22Rv1 (cell line): ENCODE measurements at regions not wholly inside any gene's neighbourhood (a gene's known extent, or its start where the extent isn't known, plus 50 kb on each side); places are given as distances from the start of the nearest gene placed in this dataset.

ENCODE experiments used
- H3K27ac ChIP-seq: fragments of 450-650 bp; 2 replicates; pipeline ENCODE4 v1.5.1; 2017
- ZFX ChIP-seq: fragments of 450-650 bp; IDR thresholded peaks from 2 replicates; pipeline ENCODE4 v1.6.1; 2017; ENCODE audit warnings: antibody characterized with exemption, borderline replicate concordance
- TF ChIP-seq, protein P1 (sequence below): fragments of 450-650 bp; IDR thresholded peaks from 2 replicates; pipeline ENCODE4 v1.5.1; 2017; ENCODE audit warnings: mild to moderate bottlenecking

DNA sequence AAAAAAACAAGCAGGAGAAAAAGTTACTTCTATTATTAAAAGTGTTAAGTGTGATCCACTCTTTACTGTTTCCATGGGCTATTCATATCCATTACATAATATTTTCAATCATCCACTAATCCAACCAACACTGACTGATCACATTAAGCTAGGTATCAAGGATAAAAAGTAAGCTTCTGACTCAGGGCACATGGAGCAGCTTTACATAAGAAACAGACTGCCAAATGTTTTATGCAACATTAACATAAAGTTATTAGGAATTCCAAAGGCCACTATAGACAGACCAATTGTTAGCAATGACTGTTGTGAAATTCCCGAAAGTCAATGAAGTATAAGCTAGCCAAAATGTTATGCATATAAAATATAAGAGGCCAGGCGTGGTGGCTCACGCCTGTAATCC is 277.6 kb downstream of the ZEB2 start:
- no peak for TF ChIP-seq ZFX
- TF ChIP-seq, protein P1, sequence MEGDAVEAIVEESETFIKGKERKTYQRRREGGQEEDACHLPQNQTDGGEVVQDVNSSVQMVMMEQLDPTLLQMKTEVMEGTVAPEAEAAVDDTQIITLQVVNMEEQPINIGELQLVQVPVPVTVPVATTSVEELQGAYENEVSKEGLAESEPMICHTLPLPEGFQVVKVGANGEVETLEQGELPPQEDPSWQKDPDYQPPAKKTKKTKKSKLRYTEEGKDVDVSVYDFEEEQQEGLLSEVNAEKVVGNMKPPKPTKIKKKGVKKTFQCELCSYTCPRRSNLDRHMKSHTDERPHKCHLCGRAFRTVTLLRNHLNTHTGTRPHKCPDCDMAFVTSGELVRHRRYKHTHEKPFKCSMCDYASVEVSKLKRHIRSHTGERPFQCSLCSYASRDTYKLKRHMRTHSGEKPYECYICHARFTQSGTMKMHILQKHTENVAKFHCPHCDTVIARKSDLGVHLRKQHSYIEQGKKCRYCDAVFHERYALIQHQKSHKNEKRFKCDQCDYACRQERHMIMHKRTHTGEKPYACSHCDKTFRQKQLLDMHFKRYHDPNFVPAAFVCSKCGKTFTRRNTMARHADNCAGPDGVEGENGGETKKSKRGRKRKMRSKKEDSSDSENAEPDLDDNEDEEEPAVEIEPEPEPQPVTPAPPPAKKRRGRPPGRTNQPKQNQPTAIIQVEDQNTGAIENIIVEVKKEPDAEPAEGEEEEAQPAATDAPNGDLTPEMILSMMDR: no peak
- H3K27ac ChIP-seq: no peak overlapping the region

DNA sequence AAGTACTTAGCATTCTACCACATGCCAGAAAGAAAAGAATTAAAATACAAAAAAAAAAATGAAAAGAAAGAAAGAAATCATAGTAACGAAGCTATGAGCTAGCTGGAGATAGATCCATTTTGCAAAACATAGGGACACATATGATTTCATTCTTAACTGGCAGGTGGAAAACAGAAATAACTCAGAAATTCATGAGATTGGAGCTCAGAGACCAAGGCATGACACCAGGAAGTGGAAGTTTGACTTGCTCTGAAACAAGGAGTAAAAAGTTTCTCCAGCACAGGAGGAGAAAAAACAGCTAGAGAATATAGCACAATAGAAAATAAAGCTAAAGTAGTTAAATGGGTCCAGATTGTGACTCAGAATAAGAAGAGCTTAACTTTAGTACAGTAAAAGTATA is 278.1 kb downstream of the ZEB2 start:
- H3K27ac ChIP-seq: no peak overlapping the region
- TF ChIP-seq, protein P1: no peak
- TF ChIP-seq ZFX: no peak

DNA sequence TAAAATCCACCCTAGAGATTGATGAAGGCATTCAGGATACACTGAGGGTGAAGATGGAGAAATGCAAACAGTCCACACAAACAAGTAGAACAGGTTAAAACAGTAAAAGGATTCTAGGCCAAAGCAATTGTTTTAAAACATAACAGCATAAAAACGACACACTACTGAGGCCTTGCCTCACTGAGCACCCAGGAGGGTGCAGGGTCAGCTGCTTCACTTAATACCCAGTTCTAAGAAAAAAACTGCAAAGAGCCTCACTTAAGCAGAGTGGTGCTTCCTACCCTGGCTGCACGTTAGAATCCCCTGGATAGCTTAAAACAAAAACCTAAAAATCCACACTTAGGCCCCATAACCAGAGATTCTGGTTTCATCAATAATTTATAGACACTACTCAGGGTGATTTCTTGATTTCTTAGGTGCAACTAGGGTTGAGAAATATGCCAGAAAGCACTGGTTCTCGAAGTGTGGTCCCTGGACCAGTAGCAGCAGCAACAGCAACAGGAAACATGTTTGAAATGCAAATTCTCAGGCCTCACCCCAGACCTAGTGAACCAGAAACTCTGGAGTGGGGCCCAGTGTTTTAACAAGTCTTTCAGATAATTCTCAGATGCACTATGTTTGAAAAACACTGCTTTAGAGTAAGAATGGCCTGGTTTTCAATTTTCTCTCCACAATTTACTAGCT is 279.1 kb downstream of the ZEB2 start:
- TF ChIP-seq, protein P1: no peak
- no peak for TF ChIP-seq ZFX
- H3K27ac ChIP-seq: no peak overlapping the region

DNA sequence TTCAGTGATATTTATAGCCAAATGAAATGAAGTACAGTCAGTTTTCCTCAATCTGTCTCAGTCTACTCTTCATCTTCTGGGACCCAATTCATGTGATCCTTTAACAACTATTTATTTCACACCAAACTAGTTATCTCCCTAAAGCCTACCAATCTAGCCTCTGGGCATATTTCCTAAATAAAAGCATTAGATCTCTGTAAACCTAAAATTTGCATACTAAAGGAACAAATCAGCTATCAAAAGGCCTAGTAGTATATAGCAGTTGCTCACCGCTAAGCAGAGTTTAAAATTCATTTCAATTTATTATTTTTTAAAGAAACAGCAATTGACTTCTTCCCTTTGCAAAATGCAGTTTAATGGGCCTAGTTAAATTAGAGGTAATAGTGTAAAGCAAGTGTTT is 280.2 kb downstream of the ZEB2 start:
- no peak for TF ChIP-seq ZFX
- TF ChIP-seq, protein P1: no peak
- H3K27ac ChIP-seq: no peak overlapping the region

DNA sequence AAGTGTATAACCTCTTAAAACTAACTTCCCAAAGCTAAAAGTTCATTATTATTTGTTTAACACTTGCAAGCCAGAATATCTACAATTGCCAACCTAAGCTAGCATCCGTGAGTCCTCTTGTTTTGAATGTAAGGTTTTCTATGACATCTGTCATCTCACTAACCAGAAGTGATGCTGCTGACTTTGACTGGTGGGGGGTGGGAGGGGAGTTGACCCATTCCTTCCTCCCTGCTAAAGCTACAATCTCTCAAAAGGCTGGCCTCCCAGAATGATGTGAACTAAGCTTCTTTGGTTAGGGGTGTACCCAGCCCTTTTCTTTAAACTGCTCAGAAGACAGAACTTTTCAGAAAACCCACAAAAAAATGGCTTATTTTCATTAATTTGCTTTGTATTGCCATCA is 280.6 kb downstream of the ZEB2 start:
- TF ChIP-seq ZFX: no peak
- TF ChIP-seq, protein P1: no peak
- H3K27ac ChIP-seq: no peak overlapping the region

DNA sequence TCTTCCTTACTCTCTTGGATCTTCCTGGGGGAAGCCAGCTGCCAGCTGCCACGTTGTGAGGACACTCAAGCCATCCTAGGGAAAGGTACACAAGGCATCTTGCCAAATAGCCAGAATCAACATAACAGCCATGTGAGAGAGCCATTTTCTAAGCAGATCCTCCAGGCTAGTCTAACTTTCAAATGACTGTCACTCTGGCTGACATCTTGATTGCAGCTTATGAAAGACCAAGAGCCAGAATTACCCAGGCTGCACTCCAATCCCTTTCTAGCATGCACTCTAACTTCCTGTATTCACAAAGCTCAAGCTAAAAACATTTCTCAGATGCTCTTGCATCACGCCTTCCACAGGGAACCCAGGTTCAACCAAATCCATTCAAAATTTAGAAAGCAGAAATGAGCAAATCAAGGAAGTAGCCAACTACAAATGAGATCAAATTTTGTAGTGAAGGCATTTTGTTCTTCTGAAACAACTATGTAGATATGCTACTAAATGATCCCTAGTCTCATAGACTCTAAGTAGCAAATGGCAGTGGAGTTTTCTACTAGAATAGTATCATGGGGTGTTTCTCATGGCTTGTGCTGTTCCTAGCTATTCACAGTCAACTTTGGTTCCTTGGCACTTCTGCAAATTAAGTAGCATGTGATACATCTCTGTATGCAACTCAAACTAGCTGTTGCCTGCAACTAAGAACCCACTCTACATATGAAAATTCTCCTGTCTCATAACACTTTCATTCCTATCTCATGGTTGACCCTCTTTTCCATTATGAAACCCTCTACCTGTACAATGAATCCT is 281.9 kb downstream of the ZEB2 start:
- TF ChIP-seq, protein P1: no peak
- no peak for TF ChIP-seq ZFX
- H3K27ac ChIP-seq: no peak overlapping the region

DNA sequence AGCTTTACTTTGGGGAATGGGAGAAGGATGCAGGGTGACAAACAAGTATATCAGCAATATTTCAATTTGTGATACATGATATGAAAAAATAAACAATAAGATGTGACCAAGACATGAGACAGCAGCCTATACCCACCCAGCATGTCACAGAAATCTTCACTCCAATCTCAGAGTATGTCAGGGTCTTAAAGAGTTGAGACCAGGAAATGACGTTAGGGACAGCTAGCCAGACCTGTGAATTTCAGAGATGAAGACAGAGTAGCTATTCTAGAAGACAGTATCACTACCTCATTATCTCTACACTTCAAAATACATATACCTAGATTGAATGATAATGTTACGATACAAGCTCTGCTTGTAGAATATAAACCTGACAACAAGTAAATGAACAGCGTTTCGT is 282.8 kb downstream of the ZEB2 start:
- TF ChIP-seq, protein P1: no peak
- TF ChIP-seq ZFX: no peak
- no peak overlapping the region for H3K27ac ChIP-seq
